ENCODE measurements at regions not wholly inside any gene's neighbourhood (a gene's known extent, or its start where the extent isn't known, plus 50 kb on each side); places are given as distances from the start of the nearest gene placed in this dataset.
"Not testable (repeated sequence)": the region's sequence is repeated elsewhere in the genome, so short reads cannot be mapped to it uniquely, and the experiment has no call there.

- no peak for DNase-seq (ENCODE audit: low spot score)
Measured at GRCh38 chr10:36872702-36873393, 252.6 kb upstream of the ANKRD30A start.

- no peak for DNase-seq (ENCODE audit: low spot score)
Measured at GRCh38 chr10:36840788-36841187, 284.6 kb upstream of the ANKRD30A start.

GRCh38 chr10:36837416-36837815, 288.0 kb upstream of the ANKRD30A start:
- no peak for DNase-seq (ENCODE audit: low spot score)

- no peak for DNase-seq (ENCODE audit: low spot score)
Measured at GRCh38 chr10:36819781-36820180, 305.6 kb upstream of the ANKRD30A start.

GRCh38 chr10:36817898-36818297, 307.5 kb upstream of the ANKRD30A start:
- DNase-seq (ENCODE audit: low spot score), result no peak

- no peak for DNase-seq (ENCODE audit: low spot score)
Measured at GRCh38 chr10:36808625-36809362, 316.6 kb upstream of the ANKRD30A start.

GRCh38 chr10:36803229-36803628, 322.2 kb upstream of the ANKRD30A start:
- DNase-seq (ENCODE audit: low spot score), result no peak

GRCh38 chr10:36802490-36803153, 322.8 kb upstream of the ANKRD30A start:
- no peak for DNase-seq (ENCODE audit: low spot score)

GRCh38 chr10:36801660-36802059, 323.7 kb upstream of the ANKRD30A start:
- DNase-seq (ENCODE audit: low spot score), result no peak

- no peak for DNase-seq (ENCODE audit: low spot score)
Measured at GRCh38 chr10:36794981-36795380, 330.4 kb upstream of the ANKRD30A start.

GRCh38 chr10:36789974-36790373, 335.4 kb upstream of the ANKRD30A start:
- no peak for DNase-seq (ENCODE audit: low spot score)

GRCh38 chr10:36788152-36788551, 337.2 kb upstream of the ANKRD30A start:
- no peak for DNase-seq (ENCODE audit: low spot score)

GRCh38 chr10:36783400-36783799, 342.0 kb upstream of the ANKRD30A start:
- DNase-seq (ENCODE audit: low spot score), result no peak

- DNase-seq (ENCODE audit: low spot score), result no peak
Measured at GRCh38 chr10:36781570-36781969, 343.8 kb upstream of the ANKRD30A start.

- DNase-seq (ENCODE audit: low spot score), result no peak
Measured at GRCh38 chr10:36780158-36780557, 345.2 kb upstream of the ANKRD30A start.

GRCh38 chr10:36779238-36779846, 346.1 kb upstream of the ANKRD30A start:
- no peak for DNase-seq (ENCODE audit: low spot score)

GRCh38 chr10:36778651-36779050, 346.7 kb upstream of the ANKRD30A start:
- DNase-seq (ENCODE audit: low spot score), result no peak

GRCh38 chr10:36773652-36774051, 351.7 kb upstream of the ANKRD30A start:
- no peak for DNase-seq (ENCODE audit: low spot score)

GRCh38 chr10:36771725-36772124, 353.7 kb upstream of the ANKRD30A start:
- no peak for DNase-seq (ENCODE audit: low spot score)

GRCh38 chr10:36769741-36770140, 355.7 kb upstream of the ANKRD30A start:
- not testable (repeated sequence) for DNase-seq (ENCODE audit: low spot score)

- DNase-seq (ENCODE audit: low spot score), result no peak
Measured at GRCh38 chr10:36766940-36767339, 358.5 kb upstream of the ANKRD30A start.

GRCh38 chr10:36766415-36766810, 359.0 kb upstream of the ANKRD30A start:
- no peak for DNase-seq (ENCODE audit: low spot score)
